KMS-11 (cell line): ENCODE measurements at regions not wholly inside any gene's neighbourhood (a gene's known extent, or its start where the extent isn't known, plus 50 kb on each side); places are given as distances from the start of the nearest gene placed in this dataset.

Experiments
- H2AFZ ChIP-seq: fragments of 200-600 bp; sonication (generic); 2 replicates; pipeline ENCODE4 v1.6.1; 2016; ENCODE audit warnings: antibody characterized with exemption, mixed run types, low read depth
- H3K27ac ChIP-seq: fragments of 200-600 bp; sonication (generic); 2 replicates; pipeline ENCODE4 v1.6.1; 2016; ENCODE audit warnings: mild to moderate bottlenecking, mixed run types
- H3K27me3 ChIP-seq: fragments of 200-600 bp; sonication (generic); 2 replicates; pipeline ENCODE4 v1.6.1; 2017; ENCODE audit warnings: mild to moderate bottlenecking, low read depth, mixed run types, moderate library complexity; ENCODE audit not compliant: insufficient read depth
- H3K36me3 ChIP-seq: fragments of 200-600 bp; sonication (generic); 2 replicates; pipeline ENCODE4 v1.6.1; 2017; ENCODE audit warnings: mild to moderate bottlenecking, mixed run types; ENCODE audit not compliant: insufficient read depth
- H3K4me1 ChIP-seq: fragments of 200-600 bp; sonication (generic); 2 replicates; pipeline ENCODE4 v1.6.1; 2016; ENCODE audit warnings: mild to moderate bottlenecking, low read depth, mixed run types; ENCODE audit not compliant: poor library complexity, severe bottlenecking
- H3K4me2 ChIP-seq: fragments of 200-600 bp; sonication (generic); 2 replicates; pipeline ENCODE4 v1.7.0; 2016; ENCODE audit warnings: mild to moderate bottlenecking, mixed run types
- H3K4me3 ChIP-seq: fragments of 200-600 bp; sonication (generic); IDR thresholded peaks from 2 replicates; pipeline ENCODE4 v1.6.1; 2017; ENCODE audit warnings: low read depth, low read length, mixed read lengths; ENCODE audit not compliant: insufficient read depth
- H3K79me2 ChIP-seq: fragments of 200-600 bp; sonication (generic); 2 replicates; pipeline ENCODE4 v1.6.1; 2016; ENCODE audit warnings: low read depth, mixed run types; ENCODE audit not compliant: insufficient read depth
- H3K9ac ChIP-seq: fragments of 200-600 bp; sonication (generic); 2 replicates; pipeline ENCODE4 v1.6.1; 2016; ENCODE audit warnings: mild to moderate bottlenecking, mixed run types
- H4K20me1 ChIP-seq: fragments of 200-600 bp; sonication (generic); 2 replicates; pipeline ENCODE4 v1.6.1; 2016; ENCODE audit warnings: mild to moderate bottlenecking, mixed run types; ENCODE audit not compliant: insufficient read depth
- TF ChIP-seq, protein P1 (sequence below): fragments of 200-600 bp; sonication (generic); conservative IDR thresholded peaks from 2 replicates; pipeline ENCODE4 v1.6.1; 2017; ENCODE audit warnings: low read depth, mild to moderate bottlenecking, antibody characterized with exemption, low read length, moderate library complexity, mixed read lengths

DNA sequence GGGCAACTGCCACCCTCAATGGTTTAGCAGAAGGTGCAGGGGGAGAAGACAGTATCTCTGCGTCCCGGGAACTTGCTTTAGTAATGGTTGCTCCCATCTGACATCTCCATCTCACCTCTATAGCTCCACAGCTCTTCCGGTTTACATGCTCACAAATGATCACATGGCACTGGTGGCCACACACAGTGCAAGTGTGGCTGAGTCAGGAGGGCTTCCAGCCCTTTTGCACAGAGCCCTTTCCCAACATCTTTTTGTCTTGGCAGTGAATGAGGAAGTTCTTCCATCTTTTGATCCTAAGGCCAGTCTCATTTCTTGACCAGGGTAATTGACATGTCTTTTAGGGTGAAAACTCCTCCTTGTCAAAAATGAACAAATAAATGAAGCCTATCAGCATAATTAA, 347.7 kb downstream of the LPIN1 start:
- H3K9ac ChIP-seq: no peak overlapping the region
- no peak overlapping the region for H3K4me3 ChIP-seq
- TF ChIP-seq, protein P1, sequence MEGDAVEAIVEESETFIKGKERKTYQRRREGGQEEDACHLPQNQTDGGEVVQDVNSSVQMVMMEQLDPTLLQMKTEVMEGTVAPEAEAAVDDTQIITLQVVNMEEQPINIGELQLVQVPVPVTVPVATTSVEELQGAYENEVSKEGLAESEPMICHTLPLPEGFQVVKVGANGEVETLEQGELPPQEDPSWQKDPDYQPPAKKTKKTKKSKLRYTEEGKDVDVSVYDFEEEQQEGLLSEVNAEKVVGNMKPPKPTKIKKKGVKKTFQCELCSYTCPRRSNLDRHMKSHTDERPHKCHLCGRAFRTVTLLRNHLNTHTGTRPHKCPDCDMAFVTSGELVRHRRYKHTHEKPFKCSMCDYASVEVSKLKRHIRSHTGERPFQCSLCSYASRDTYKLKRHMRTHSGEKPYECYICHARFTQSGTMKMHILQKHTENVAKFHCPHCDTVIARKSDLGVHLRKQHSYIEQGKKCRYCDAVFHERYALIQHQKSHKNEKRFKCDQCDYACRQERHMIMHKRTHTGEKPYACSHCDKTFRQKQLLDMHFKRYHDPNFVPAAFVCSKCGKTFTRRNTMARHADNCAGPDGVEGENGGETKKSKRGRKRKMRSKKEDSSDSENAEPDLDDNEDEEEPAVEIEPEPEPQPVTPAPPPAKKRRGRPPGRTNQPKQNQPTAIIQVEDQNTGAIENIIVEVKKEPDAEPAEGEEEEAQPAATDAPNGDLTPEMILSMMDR: no peak

DNA sequence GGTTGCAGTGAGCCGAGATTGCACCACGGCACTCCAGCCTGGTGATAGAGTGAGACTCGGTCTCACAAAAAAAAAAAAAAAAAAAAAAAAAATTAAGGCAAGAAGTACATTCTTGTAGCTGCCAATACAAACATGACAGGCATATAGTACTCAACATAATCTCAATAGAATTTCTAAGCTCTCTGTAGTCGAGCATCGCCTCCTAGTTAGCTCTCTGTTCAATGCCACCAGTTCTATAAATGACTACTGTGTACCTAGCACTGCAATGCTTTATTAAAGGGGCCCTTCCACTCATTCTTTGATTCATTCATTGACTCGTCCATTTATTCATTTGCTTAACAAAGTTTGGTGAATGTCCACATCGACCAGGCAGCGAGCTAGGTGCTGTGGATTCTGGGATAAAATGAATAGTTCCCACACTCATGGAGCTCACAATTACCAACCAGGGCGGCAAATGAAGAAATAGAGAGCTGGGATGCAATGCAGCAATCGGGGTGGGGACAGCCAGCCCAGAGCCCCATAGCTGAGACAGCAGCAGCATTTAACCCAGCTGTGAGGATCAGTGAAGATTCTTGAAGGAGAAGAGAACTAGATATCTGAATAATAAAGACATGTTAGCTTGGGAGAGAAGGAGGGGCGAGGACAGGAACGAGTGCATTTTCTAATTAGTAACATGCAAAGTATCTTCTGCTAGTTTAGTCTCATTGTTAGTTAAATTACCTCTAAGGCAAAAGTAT, 349.8 kb downstream of the LPIN1 start:
- no peaks in the 10 kb centered on the region for H3K4me1 ChIP-seq
- no peaks in the 10 kb centered on the region for H3K27me3 ChIP-seq
- no peak overlapping the region for H2AFZ ChIP-seq
- no peak overlapping the region for H3K4me2 ChIP-seq
- H4K20me1 ChIP-seq: no peaks in the 10 kb centered on the region
- no peaks in the 10 kb centered on the region for H3K79me2 ChIP-seq
- TF ChIP-seq, protein P1: no peak
- H3K36me3 ChIP-seq: no peaks in the 10 kb centered on the region
- no peak overlapping the region for H3K4me3 ChIP-seq
- no peak overlapping the region for H3K9ac ChIP-seq
- no peak overlapping the region for H3K27ac ChIP-seq

More for the DNA sequence above, 347.7 kb downstream of the LPIN1 start:
- Histone ChIP-seq H3K79me2 (no peaks in the 10 kb centered on the region), H2AFZ (no peak overlapping the region), H3K36me3 (no peaks in the 10 kb centered on the region), H3K27ac (no peak overlapping the region), H3K4me2 (no peak overlapping the region), H4K20me1 (no peaks in the 10 kb centered on the region), H3K4me1 (no peaks in the 10 kb centered on the region), H3K27me3 (no peaks in the 10 kb centered on the region)

DNA sequence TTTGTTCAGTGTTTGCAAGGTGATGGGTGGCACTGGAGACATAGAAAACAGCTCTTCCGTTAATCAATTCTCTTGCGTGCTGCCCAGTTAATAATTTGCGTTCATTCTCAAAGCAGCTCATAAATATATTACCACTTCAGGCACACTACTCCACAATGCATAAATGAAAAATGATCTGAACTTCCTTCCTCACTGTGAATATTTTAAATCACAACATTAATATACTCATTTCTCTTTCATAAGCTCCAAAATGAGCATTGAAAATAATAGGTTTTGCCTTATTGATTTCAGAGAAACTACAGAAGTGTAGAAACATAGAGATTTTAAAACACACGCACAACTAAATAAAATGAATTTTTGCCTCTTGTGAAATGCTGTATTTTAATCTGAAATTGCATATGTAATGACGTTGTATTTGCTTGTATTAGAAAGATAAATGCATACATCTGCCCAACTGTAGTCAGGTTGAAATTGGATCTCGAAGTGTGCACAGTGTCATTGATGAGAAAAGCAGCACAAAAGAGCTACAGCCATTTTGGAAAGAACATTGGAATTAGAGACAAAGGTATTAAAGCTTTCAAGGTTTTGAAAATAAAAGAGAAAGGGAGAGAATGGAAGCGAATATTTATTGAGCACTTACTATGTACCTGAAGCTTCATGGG, 350.5 kb downstream of the LPIN1 start:
- H3K36me3 ChIP-seq: no peaks in the 10 kb centered on the region
- no peaks in the 10 kb centered on the region for H3K79me2 ChIP-seq
- TF ChIP-seq, protein P1: no peak
- no peak overlapping the region for H3K4me2 ChIP-seq
- H4K20me1 ChIP-seq: no peaks in the 10 kb centered on the region
- H3K9ac ChIP-seq: no peak overlapping the region
- H2AFZ ChIP-seq: no peak overlapping the region
- no peaks in the 10 kb centered on the region for H3K27me3 ChIP-seq
- no peak overlapping the region for H3K27ac ChIP-seq
- no peak overlapping the region for H3K4me3 ChIP-seq
- no peaks in the 10 kb centered on the region for H3K4me1 ChIP-seq

DNA sequence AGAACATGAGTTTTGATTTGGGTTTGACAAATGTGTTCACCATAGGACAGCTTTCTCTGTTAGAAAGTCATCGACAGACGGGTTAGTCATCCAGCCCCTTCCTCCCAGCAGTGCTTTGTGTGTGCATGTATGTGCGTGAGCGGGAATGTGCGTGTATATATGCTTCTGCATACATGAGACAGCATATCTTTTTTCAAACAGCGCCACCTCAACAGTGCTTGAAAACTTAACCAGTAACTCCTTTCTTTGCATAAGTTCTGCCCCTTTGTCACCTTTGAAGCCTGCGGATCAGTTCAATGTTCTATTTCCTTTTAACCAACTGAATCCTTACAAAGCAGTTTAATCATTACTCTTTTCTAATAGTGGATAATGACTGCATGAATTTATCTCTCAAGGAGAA, 351.4 kb downstream of the LPIN1 start:
- H3K9ac ChIP-seq: no peak overlapping the region
- no peaks in the 10 kb centered on the region for H3K36me3 ChIP-seq
- no peaks in the 10 kb centered on the region for H4K20me1 ChIP-seq
- no peak overlapping the region for H3K4me2 ChIP-seq
- H3K27me3 ChIP-seq: no peaks in the 10 kb centered on the region
- TF ChIP-seq, protein P1: no peak
- no peaks in the 10 kb centered on the region for H3K79me2 ChIP-seq
- H3K4me3 ChIP-seq: no peak overlapping the region
- no peaks in the 10 kb centered on the region for H3K4me1 ChIP-seq
- no peak overlapping the region for H2AFZ ChIP-seq
- H3K27ac ChIP-seq: no peak overlapping the region
